Upper lobe of left lung (tissue), 6 donors: ENCODE measurements at regions not wholly inside any gene's neighbourhood (a gene's known extent, or its start where the extent isn't known, plus 50 kb on each side); places are given as distances from the start of the nearest gene placed in this dataset.

Source experiments
- ATAC-seq, 2 donors: fragments of 200-7000 bp; cut with Tn5 transposase; one replicate each; pipeline ENCODE4 v1.9.1; 2022; ENCODE audit warnings: mild to moderate bottlenecking in 2 of 2, moderate library complexity in 2 of 2; ENCODE audit not compliant: low FRiP score in 2 of 2
- DNase-seq, 2 donors: peaks; one replicate each; pipeline ENCODE4 v3.0.0-alpha.2; 2019 to 2020
- H3K27ac ChIP-seq, 4 donors: fragments of 200-600 bp; sonication (generic); one replicate each; pipeline ENCODE4 v1.5.1; 2016 to 2019
- H3K27me3 ChIP-seq, 4 donors: fragments of 200-600 bp; sonication (generic); one replicate each; pipeline ENCODE4 v1.5.1; 2017 to 2019
- H3K36me3 ChIP-seq, 4 donors: fragments of 200-600 bp; sonication (generic); one replicate each; pipeline ENCODE4 v1.5.1; 2016 to 2019
- H3K4me1 ChIP-seq, 4 donors: fragments of 200-600 bp; sonication (generic); one replicate each; pipeline ENCODE4 v1.5.1; 2018 to 2019
- H3K4me3 ChIP-seq, 4 donors: fragments of 200-600 bp; sonication (generic); one replicate each; pipeline ENCODE4 v1.5.1; 2017 to 2019; ENCODE audit warnings: mild to moderate bottlenecking in 2 of 4, moderate library complexity in 1 of 4
- H3K9me3 ChIP-seq, 4 donors: fragments of 200-600 bp; sonication (generic); one replicate each; pipeline ENCODE4 v1.5.1; 2018 to 2019
- CTCF ChIP-seq, 6 experiments: fragments of 450-650 bp in 4 of 6; fragments of 200-600 bp in 2 of 6; sonication (generic) in 2 of 6; IDR thresholded peaks; one replicate each; pipeline ENCODE4 v1.5.1; 2016 to 2019; ENCODE audit warnings: antibody characterized with exemption in 6 of 6
- EP300 ChIP-seq, 4 donors: sonication (generic); formaldehyde crosslinking; IDR thresholded peaks; one replicate each; pipeline ENCODE4 v1.5.1; 2017; ENCODE audit warnings: antibody characterized with exemption in 4 of 4, control low read depth in 2 of 4
- POLR2A ChIP-seq, 4 donors: fragments of 450-650 bp; IDR thresholded peaks; one replicate each; pipeline ENCODE4 v1.5.1; 2016 to 2017; ENCODE audit warnings: antibody characterized with exemption in 4 of 4, mild to moderate bottlenecking in 2 of 4
- POLR2AphosphoS5 ChIP-seq, 2 donors: sonication (generic); formaldehyde crosslinking; IDR thresholded peaks; one replicate each; pipeline ENCODE4 v1.5.1; 2017; ENCODE audit warnings: antibody characterized with exemption in 2 of 2
- WGBS, 2 donors: methylation state at CpG; one replicate each; pipeline ENCODE4 v1.1.5; 2017 to 2018; 5-methylcytosine and 5-hydroxymethylcytosine counted together
- donor health status: DM: no; HTN: no; CAD: no; lungs with moderate emphysema.
- donor health status: DM: no; HTN: yes; CAD: no; lungs with severe emphysema.

DNA sequence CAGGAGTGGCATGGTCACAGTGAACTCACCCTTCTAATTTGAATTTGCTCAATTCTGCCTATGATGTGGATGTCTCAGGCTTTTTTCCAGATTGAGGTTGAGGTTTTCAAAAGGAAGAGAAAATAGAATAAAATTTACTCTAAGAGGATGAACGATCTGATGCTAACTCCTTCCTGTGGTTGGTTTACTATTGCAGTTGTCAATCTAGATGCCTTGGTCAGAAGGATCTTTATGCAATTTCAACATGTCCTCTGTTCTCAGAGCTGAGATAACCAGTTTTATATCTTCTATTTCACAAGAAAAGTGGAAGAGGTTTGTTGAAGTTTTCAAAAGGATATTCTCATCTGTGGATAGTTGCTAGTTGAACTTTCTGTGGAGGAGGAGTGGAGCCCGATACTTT is 150.7 kb upstream of the WDR11 start:
- TF ChIP-seq EP300 (IDR thresholded peaks at IDR 0.05) = no peak
- no peak for TF ChIP-seq POLR2A (IDR thresholded peaks at IDR 0.05)
- no peak for TF ChIP-seq POLR2AphosphoS5 (IDR thresholded peaks at IDR 0.05)
- TF ChIP-seq CTCF (IDR thresholded peaks at IDR 0.05) = no peak
- no peak for DNase-seq
- Histone ChIP-seq H3K9me3 (peaks cover 12 to 24% (median 16%) of the 10 kb centered on the region in 4 donors), H3K27ac (no peak overlapping the region), H3K4me1 (no peaks in the 10 kb centered on the region), H3K27me3 (no peaks in the 10 kb centered on the region), H3K36me3 (no peaks in the 10 kb centered on the region), H3K4me3 (no peak overlapping the region)
- WGBS, 2 donors = 67 to 74% methylated on average over 2 of the region's 2 CpGs
- ATAC-seq = no peak

- 57 to 62% methylated on average over 2 of the region's 2 CpGs for WGBS, 2 donors
- no peak overlapping the region for H3K27ac ChIP-seq
- H3K4me1 ChIP-seq = no peaks in the 10 kb centered on the region
- no peak overlapping the region for H3K4me3 ChIP-seq
- DNase-seq (no peak), ATAC-seq (no peak)
- peaks cover 12 to 24% (median 16%) of the 10 kb centered on the region in 4 donors for H3K9me3 ChIP-seq
- no peaks in the 10 kb centered on the region for H3K36me3 ChIP-seq
- TF ChIP-seq POLR2A (IDR thresholded peaks at IDR 0.05) = no peak
- TF ChIP-seq POLR2AphosphoS5 (IDR thresholded peaks at IDR 0.05) = no peak
- TF ChIP-seq EP300 (IDR thresholded peaks at IDR 0.05) = no peak
- TF ChIP-seq CTCF (IDR thresholded peaks at IDR 0.05) = no peak
- no peaks in the 10 kb centered on the region for H3K27me3 ChIP-seq
Measured at GRCh38 chr10:120701381-120701780, 149.8 kb upstream of the WDR11 start.

- Histone ChIP-seq H3K27ac (no peak overlapping the region), H3K4me1 (no peaks in the 10 kb centered on the region), H3K27me3 (no peaks in the 10 kb centered on the region), H3K36me3 (no peaks in the 10 kb centered on the region), H3K4me3 (no peak overlapping the region), H3K9me3 (peaks cover 11 to 24% (median 15%) of the 10 kb centered on the region in 4 donors)
- 63 to 72% methylated on average over 1 of the region's 1 CpG for WGBS, 2 donors
- TF ChIP-seq EP300 (IDR thresholded peaks at IDR 0.05) (no peak), CTCF (IDR thresholded peaks at IDR 0.05) (no peak), POLR2AphosphoS5 (IDR thresholded peaks at IDR 0.05) (no peak), POLR2A (IDR thresholded peaks at IDR 0.05) (no peak)
- no peak for ATAC-seq
- no peak for DNase-seq
Measured at GRCh38 chr10:120702032-120702431, 149.1 kb upstream of the WDR11 start.

DNA sequence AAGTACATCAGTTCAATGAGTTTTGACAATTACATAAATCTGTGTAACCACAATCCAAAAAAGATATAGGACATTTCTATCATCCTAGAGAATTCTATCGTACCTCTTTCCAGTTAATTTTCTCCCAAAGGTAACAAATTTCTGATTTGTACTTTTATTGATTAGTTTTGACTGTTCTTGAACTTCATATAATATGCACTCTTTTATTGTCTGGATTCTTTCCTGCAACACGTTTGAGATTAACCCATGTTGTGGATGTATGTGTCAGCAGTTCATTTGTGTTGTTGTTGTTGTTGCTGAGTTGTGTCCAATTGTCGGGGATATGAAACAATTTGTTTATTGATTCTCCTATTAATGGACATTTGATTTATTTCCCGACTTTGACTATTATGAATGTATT is 145.9 kb upstream of the WDR11 start:
- Histone ChIP-seq H3K9me3 (no peaks in the 10 kb centered on the region), H3K4me1 (no peaks in the 10 kb centered on the region), H3K27ac (no peak overlapping the region), H3K4me3 (no peak overlapping the region), H3K36me3 (no peaks in the 10 kb centered on the region), H3K27me3 (no peaks in the 10 kb centered on the region)
- TF ChIP-seq POLR2A (IDR thresholded peaks at IDR 0.05) (no peak), POLR2AphosphoS5 (IDR thresholded peaks at IDR 0.05) (no peak), EP300 (IDR thresholded peaks at IDR 0.05) (no peak), CTCF (IDR thresholded peaks at IDR 0.05) (no peak)
- DNase-seq = no peak
- ATAC-seq = no peak
- 75 to 80% methylated on average over 4 of the region's 4 CpGs for WGBS, 2 donors

- H3K9me3 ChIP-seq = no peaks in the 10 kb centered on the region
- DNase-seq = no peak
- ATAC-seq = no peak
- no peaks in the 10 kb centered on the region for H3K36me3 ChIP-seq
- no peaks in the 10 kb centered on the region for H3K27me3 ChIP-seq
- no peak for TF ChIP-seq POLR2AphosphoS5 (IDR thresholded peaks at IDR 0.05)
- no peak for TF ChIP-seq POLR2A (IDR thresholded peaks at IDR 0.05)
- no peak for TF ChIP-seq CTCF (IDR thresholded peaks at IDR 0.05)
- TF ChIP-seq EP300 (IDR thresholded peaks at IDR 0.05) = no peak
- H3K4me1 ChIP-seq = peaks cover 0 to 3% (median 0%) of the 10 kb centered on the region in 4 donors
- no peak overlapping the region for H3K4me3 ChIP-seq
- WGBS, 2 donors = 61 to 69% methylated on average over 2 of the region's 2 CpGs
- H3K27ac ChIP-seq = no peak overlapping the region
Measured at GRCh38 chr10:120710076-120710475, 141.1 kb upstream of the WDR11 start.
